ENCODE measurements at regions not wholly inside any gene's neighbourhood (a gene's known extent, or its start where the extent isn't known, plus 50 kb on each side); places are given as distances from the start of the nearest gene placed in this dataset.

GRCh38 chr9:113741886-113742854 lies 133.9 kb upstream of the ZNF618 start:
- no peak for DNase-seq (ENCODE audit: low read depth)

GRCh38 chr9:113742878-113743277 lies 133.2 kb upstream of the ZNF618 start:
- DNase-seq (ENCODE audit: low read depth): no peak

- no peak for DNase-seq (ENCODE audit: low read depth)
These were observed 129.6 kb upstream of the ZNF618 start for GRCh38 chr9:113746486-113746885.

- no peak for DNase-seq (ENCODE audit: low read depth)
These were observed 128.0 kb upstream of the ZNF618 start for GRCh38 chr9:113748135-113748534.

- DNase-seq (ENCODE audit: low read depth): no peak
These were observed 122.5 kb upstream of the ZNF618 start for GRCh38 chr9:113753398-113754119.

GRCh38 chr9:113754739-113755138 lies 121.4 kb upstream of the ZNF618 start:
- no peak for DNase-seq (ENCODE audit: low read depth)

GRCh38 chr9:113755433-113755832 lies 120.7 kb upstream of the ZNF618 start:
- no peak for DNase-seq (ENCODE audit: low read depth)

- DNase-seq (ENCODE audit: low read depth): no peak
These were observed 119.5 kb upstream of the ZNF618 start for GRCh38 chr9:113756476-113757192.

GRCh38 chr9:113763429-113763828 lies 112.7 kb upstream of the ZNF618 start:
- DNase-seq (ENCODE audit: low read depth): no peak

GRCh38 chr9:113764572-113764971 lies 111.5 kb upstream of the ZNF618 start:
- DNase-seq (ENCODE audit: low read depth): no peak

GRCh38 chr9:113769412-113769811 lies 106.7 kb upstream of the ZNF618 start:
- no peak for DNase-seq (ENCODE audit: low read depth)

- DNase-seq (ENCODE audit: low read depth): no peak
These were observed 105.7 kb upstream of the ZNF618 start for GRCh38 chr9:113770396-113770795.

- no peak for DNase-seq (ENCODE audit: low read depth)
These were observed 104.9 kb upstream of the ZNF618 start for GRCh38 chr9:113771199-113771598.

- DNase-seq (ENCODE audit: low read depth): no peak
These were observed 103.8 kb upstream of the ZNF618 start for GRCh38 chr9:113772121-113772810.

GRCh38 chr9:113774963-113775362 lies 101.1 kb upstream of the ZNF618 start:
- no peak for DNase-seq (ENCODE audit: low read depth)

- no peak for DNase-seq (ENCODE audit: low read depth)
These were observed 100.4 kb upstream of the ZNF618 start for GRCh38 chr9:113775749-113776148.

- DNase-seq (ENCODE audit: low read depth): no peak
These were observed 99.9 kb upstream of the ZNF618 start for GRCh38 chr9:113776194-113776593.

GRCh38 chr9:113781381-113781780 lies 94.7 kb upstream of the ZNF618 start:
- DNase-seq (ENCODE audit: low read depth): no peak

GRCh38 chr9:113781896-113782295 lies 94.2 kb upstream of the ZNF618 start:
- DNase-seq (ENCODE audit: low read depth): no peak

GRCh38 chr9:113783475-113783874 lies 92.6 kb upstream of the ZNF618 start:
- DNase-seq (ENCODE audit: low read depth): no peak

- DNase-seq (ENCODE audit: low read depth): no peak
These were observed 90.8 kb upstream of the ZNF618 start for GRCh38 chr9:113785334-113785733.

GRCh38 chr9:113786071-113786470 lies 90.0 kb upstream of the ZNF618 start:
- DNase-seq (ENCODE audit: low read depth): no peak
